HG02840 (cell line): ENCODE measurements at regions not wholly inside any gene's neighbourhood (a gene's known extent, or its start where the extent isn't known, plus 50 kb on each side); places are given as distances from the start of the nearest gene placed in this dataset.

Experiments
- ATAC-seq: cut with Tn5 transposase; IDR thresholded peaks from one replicate; pipeline ENCODE4 v1.9.1; 2021; ENCODE audit warnings: mild to moderate bottlenecking, moderate library complexity, moderate number of reproducible peaks; ENCODE audit not compliant: unreplicated experiment, low FRiP score

DNA sequence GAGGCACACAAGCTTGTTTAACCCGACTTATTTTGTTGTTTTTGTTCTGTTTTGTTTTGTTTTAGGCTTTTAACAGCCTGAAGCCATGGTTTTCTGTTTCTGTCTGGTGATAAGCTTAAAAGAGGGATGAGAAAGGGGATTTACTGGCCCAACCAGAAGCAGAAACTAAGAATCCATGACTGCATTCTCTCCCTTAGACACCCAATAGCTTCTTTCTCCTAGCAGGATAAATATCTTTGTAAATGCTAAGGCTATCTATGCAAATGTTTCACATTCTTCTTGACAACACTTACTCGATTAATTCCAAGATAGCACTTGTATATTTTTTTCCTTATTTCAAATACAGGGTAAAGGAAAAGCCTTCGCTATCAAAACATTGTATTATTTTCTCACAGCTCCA is 53.7 kb upstream of the SMAD1 start:
- ATAC-seq = no peak

DNA sequence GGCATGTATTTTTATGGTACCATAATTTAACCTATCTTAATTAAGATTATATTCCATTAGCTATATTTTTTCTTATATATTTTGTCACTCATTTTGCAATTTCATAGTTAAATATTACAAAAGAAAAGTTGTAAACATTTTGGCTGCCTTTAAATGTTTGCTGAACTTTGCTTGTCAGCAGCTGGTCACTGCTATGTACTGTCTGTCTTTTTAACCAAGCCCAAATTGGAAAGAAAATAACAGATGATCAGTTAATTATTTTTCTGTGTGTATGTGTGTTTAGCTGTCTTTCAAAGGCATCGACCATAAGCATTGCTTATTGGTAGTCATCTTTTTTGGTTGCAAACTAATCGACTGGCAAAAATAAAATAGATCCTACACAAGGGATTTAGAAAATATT is 54.4 kb upstream of the SMAD1 start:
- ATAC-seq = no peak

DNA sequence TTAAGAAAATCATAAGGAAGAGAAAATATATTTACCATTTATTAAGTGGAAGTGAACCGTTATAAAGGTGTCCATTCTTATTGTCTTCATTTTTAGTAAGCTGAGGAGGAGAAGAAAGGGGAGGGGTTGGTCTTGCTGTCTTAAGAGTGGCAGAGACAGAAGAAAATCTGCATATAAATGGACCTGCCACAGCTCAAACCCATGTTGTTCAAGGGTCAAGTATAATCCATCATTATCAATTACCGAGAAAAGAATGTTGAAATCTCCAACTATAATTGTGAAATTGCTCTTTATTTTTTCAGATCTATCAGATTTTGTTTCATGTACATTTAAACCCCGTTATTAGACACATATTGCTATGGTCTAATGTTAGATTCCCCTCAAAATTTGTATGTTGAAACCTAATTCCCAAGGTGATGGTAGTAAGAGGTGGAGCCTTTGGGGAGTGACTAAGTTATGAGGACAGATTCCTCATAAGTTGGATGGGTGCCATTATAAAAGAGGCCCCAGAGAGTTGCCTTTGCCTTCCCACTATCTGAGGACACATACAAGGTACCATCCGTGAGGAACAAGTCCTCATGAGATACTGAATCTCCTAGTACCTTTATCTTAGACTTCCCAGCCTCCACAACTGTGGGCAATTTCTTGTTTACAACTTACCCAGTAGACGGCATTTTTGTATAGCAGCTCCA is 58.5 kb upstream of the SMAD1 start:
- no peak for ATAC-seq

DNA sequence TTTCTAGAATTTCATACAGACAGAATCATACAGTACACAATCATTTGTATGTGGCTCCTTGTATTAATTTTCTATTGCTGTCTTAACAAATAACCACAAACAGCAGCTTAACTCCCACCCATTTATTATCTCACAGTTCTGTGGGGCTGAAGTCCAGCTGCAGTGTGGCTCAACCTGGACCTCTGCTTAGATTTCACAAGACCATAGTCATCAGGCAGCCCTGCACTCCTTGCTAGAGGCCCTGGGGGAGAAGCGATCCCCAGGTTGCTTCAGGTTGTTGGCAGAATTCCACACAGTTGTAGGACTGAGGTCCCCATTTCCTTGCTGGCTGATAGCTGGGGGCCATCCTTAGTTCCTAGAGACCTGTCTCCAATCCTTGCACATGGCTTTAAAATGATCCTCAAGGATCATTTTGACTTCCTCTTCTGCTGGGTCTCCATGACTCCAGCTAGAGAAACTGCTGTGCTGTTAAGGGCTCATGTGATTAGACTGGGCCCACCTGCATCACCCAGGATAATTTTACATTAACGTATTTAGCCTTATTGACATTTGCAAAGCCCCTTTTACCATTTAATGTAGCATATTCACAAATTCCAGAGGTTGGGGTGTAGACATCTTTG is 60.9 kb upstream of the SMAD1 start:
- no peak for ATAC-seq

DNA sequence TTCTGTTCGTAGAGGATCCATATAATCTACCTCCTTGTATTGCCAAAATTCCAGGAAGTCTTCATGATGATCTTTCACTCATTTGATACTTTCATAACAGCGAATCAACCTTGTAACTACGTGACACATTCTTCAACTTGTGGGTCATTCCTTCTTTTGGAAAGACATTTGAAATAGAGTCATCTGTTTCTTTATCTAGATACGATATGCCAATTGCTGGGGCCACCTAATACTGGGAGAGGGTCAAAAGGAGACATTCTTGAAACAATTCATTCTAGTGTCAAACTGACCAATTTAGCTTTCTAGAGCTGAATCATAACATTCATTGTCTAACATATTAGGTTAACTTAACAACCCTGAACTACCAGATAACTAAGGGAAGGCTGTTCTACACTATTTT is 62.9 kb upstream of the SMAD1 start:
- no peak for ATAC-seq

DNA sequence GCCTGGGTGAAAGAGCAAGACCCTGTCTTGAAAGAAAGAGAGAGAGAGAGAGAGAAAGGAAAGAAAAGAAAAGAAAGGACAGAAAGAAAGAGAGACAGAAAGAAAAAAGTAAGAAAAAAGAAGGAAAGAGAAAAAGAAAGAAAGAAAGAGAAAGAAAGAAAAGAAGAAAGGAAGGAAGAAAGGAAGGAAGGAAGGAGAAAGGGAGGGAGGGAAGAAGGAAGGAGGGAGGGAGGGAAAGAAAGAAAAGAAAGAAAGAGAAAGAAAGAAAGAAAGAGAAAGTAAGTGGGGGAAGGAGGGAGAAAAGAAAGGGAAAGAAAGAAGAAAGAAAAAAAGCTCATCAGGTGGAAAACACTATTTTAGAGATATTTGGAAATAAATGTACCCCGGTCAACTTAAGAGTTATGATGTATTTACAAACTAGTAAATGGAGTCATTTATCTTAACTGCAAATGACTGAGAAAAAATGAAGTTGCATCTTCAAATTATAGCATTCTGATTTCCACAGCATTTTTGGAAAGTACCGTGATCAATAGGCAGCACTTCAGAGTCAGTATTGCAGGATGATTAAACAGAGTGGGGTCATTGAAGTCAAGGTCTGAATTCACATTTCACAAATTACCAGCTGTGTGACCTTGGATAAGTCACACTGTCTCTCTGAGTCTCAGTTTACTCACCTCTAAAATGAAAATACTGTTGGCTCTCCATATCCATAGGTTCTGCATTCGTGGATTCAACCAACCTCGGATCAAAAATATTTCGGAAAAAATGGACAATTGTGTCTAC is 64.1 kb upstream of the SMAD1 start:
- ATAC-seq = no peak

DNA sequence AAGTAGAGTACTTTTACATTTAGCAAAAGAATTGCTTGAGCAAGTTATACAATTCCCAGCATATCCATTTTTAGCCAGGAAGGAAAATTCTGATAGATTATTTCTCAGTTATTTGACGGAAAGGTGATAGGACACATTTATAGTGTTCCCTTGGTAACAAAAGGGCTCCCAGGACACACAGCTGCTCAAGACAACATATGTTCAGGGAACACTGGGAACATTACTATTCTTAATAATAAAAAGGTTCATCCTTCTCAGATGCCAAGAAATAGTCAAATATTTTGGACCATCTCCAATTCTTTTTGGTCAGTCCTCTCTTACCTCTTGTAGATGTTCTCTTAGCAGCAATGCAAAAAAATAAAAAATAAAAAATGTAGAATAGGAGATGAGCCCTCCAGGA is 66.8 kb upstream of the SMAD1 start:
- ATAC-seq = no peak

DNA sequence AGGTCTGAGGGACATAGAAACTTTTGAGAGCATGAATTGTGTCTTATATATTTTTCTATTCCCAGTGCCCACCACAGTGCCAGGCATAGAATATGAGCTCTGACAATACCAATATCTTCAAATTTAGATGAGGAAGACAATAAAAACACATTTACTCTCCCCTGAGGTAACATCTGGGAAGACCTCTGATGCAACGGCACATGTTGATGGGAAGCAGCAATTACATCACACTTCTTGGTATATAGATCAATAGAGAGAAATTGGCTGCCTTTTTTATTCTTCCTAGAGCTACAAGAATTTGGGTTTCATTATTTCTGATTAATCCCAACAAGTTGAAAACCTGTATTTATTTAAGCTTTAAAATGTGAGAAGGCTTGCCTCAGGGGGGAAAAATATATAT is 67.4 kb upstream of the SMAD1 start:
- no peak for ATAC-seq

DNA sequence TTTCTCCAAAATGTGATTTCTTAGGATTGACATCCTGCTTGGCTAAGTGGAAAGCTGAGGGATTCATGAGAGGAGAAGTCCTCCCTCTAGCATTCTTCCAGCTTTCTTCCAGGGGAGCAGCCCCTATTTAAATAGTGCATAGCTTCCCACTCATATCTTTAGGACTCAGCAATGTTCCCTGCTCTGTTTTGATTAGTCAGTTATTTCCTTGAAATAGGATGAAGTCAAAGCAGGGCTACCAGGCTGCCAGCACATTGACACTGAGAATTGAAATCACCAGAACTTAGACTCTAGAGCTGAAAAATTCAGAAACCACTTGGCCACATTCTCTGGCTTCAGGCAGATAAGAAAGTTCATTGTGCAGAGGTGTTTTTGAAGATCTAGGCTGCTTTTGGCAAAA is 74.7 kb upstream of the SMAD1 start:
- ATAC-seq = no peak

DNA sequence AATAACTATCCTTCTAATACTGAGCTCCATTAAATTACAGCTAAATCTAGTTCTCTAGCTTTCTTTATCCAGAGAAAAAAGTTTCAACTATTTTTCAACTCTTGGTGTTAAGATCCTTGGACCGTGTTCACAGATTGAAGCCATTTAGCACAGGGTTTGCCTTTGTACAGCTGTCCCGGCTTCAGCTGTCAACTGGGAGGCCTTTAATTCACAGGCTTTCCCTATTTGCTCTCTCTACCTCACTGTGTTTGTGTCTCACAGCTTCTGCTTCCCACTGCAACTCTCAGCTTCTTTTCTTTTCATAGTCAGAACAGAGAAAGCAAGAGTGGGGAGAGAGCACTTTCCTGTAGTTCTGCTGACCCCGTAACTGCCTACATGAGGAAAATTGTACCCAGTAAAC is 76.9 kb upstream of the SMAD1 start:
- ATAC-seq = no peak

DNA sequence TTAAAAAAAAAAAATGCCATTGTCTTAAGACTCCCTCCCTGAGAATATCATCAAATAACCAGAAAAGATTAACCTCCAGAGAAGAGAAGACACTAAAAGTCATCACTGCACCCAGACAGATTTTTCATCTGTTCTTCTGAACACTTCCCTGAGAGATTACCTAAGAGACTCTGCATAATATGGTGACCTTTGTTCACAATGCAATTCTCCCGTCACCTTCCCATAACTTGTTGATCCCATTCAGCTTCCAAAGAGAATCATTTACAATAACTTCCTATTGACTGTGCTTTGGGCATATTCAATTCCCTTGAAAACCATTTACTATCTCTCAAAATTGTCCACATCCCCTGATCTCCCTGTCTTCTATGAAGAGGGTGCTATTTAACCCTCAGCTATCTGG is 85.1 kb upstream of the SMAD1 start:
- no peak for ATAC-seq

DNA sequence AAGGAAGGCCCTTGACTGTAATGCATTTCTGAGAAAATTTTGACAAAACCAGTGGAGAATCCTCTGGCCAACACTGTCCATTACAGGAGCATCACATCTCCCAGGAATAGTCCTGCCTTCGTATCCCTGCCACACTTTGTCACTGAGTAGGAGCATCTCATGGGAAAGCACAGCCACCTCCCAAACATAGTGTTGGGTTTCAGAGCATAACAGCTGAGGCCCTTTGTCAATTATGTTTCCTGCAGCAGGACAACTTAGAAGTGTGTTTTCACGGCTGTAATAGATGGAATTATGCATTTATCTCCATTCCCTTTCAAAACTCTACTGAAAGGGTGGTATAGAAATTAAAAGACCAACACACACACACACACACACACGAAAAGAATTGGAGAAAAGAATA is 91.1 kb upstream of the SMAD1 start:
- no peak for ATAC-seq

DNA sequence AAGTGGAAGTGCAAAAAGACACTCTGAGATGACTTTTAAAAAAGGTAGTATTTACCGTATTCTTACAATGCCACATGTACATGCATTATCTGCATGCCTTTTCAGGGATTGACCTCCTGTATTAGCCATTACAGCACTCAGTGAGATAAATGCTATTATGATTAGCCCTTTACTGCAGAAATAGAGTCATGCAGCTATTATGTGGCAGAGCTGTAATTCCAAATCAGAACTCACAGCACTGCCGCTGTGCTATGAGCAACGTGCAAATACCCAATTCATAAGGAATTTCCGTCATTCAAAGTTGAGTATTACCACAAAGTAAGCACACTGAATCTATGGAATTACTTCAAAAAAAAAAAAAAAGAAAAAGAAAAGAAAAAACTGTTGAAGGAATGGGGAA is 92.1 kb upstream of the SMAD1 start:
- no peak for ATAC-seq

DNA sequence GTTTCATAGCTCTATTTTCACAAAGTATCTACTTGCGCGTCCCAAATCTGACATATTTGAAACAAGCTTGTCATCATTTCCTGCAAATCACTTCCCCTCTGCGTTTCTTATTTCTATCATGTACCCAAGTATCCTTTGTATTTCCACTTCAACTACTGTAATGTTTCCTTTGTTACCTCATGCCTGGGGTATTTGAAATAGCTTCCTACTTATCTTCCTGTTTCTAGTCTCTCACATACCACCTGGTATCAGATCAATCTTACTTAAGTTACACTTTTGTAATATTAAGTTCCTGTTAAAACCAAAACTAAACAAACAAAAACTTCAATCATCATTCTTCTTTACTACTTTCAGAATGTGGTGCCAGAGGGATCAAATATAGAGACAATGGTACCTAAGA is 93.6 kb upstream of the SMAD1 start:
- ATAC-seq = no peak

DNA sequence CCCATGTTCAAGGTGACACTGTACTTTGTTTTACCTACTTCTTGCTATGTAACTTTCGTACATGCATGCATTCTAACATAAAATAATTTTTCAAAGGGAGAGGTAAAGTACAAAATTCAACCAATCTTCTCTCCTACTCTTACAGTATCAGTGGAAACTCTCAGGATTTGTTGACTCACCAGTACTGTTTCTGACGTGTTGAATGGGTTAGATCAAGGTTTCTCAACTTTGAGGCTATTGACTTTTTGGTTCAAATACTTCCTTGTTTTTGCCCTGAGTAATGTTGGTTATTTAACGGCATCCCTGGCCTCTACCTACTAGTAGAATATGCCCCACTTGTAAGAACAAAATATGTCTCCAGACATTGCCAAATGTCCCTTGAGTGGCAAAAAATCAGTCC is 94.6 kb upstream of the SMAD1 start:
- ATAC-seq = no peak

DNA sequence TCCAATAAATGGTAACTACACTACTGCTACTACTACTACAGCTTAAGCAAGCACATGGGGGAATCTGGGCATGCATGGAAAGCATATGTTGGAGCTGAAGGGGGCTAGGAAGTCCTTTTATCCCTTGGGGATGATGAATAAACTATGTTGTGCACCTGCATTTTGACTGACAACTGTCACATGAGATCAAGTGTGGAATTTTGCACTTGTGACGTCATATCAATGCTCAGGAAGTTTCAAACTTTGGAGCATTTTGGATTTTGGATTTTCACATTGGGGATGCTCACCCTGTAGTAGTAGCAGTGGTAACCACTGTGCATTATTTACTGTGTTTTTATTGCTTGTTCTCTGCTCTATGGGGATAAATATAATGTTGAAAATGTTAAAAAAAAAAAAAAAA is 100.5 kb upstream of the SMAD1 start:
- ATAC-seq = no peak

DNA sequence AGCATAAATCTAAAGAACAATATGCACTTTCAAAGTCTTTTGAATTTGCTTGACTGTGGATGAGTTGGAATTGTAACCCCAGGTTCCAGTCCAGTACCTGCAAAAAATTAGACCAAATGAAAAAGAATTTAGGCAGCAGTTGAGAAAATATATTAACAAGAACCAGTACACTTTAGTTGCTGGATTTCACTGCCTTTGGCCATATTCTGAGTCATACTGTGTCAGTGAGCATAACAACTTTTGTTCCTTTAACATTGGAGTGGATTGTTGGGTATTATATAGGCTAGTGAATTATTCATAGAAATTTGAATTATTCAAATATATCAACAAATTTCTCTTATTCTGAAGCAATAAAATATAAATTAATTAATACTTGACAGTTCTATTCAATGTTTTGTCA is 101.5 kb upstream of the SMAD1 start:
- ATAC-seq = no peak

DNA sequence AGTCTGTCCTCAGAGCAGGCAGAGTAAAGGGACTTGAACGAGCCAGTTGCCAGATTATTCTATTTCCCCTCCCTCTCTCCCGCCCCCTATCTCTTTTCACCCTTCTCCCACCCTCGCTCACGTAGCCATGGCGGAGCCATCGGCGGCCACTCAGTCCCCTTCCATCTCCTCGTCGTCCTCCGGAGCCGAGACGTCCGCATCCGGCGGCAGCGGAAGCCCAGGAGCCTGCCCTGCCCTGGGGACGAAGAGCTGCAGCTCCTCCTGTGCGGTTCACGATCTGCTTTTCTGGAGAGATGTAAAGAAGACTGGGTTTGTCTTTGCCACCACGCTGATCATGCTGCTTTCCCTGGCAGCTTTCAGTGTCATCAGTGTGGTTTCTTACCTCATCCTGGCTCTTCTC is 106.2 kb upstream of the SMAD1 start:
- ATAC-seq = no peak

DNA sequence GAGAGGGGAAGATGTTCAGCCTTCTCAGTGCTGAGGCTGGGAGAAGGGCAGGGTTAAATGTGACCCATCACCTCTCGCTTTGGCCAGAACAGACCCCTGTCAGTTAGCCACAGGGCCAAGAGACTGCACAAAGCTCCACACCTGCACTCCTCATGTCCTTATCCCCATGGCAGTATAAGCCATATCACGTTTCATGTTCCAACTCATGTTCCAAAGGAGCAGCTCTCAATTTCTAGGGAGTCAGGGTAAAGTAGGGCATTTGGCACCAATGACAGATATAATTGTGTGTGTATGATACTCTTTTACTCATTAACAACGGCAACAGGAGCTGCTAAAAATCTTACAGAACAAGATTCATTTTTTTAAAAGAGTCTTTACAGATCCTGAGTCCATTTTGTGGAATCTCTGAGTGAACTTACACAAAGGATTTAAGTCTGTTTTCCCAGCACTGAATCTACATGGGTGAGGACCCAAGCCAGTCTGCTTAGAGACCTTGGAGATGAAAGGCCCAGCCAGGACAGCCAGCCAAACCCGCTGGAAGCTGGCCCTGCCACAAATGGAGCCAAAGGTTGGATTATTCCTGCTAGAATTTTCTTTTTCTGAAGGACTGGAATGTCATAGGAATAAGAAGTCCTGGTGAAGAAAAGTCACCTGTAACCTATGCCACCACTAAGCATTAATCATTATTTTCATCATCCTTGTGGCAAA is 129.1 kb upstream of the SMAD1 start:
- no peak for ATAC-seq

DNA sequence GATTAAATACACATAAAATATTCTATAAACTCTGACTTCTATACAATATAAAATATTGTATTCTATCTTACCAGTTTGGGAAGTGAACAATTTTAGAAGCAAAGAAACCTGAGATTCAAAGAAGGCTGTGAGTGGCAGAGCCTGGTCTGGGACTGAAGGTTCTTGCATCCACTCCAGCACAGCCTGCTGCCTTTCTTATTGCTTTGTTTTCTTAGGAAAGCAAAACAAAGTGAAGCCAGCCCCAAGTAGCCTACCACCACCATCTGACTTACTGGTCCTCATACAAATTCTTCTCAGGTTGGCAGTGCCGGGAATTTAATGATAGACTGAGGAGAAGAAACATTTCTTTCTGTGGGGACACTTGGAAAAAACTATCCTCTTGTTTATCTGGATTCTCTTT is 129.7 kb upstream of the SMAD1 start:
- ATAC-seq = no peak

DNA sequence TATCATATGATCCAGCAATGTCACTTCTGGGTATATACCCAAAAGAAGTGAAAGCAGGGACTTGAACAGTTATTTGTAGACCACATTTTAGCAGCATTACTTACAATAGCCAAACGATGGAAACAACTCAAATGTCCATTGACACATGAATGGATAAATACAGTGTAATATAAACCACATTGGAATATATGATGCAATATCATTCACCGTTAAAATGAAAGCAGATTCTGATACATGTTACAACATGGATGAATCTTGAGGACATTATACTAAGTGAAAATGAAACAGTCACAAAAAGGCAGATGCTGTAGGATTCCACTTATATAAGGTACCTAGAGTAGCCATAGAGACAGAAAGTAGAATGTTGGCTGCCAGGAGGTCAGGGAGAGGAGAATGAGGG is 130.5 kb upstream of the SMAD1 start:
- ATAC-seq = no peak
